CD4-positive, CD25-positive, alpha-beta regulatory T cell (primary cell): ENCODE measurements at regions not wholly inside any gene's neighbourhood (a gene's known extent, or its start where the extent isn't known, plus 50 kb on each side); places are given as distances from the start of the nearest gene placed in this dataset.

Source experiments
- ATAC-seq, 2 donors: fragments of 150-1000 bp; cut with Tn5 transposase; one replicate each; pipeline ENCODE4 v1.10.0; 2021; ENCODE audit warnings: low read depth in 2 of 2, moderate number of reproducible peaks in 2 of 2, moderate library complexity in 1 of 2
- DNase-seq, 3 donors: peaks; one replicate each; pipeline versions ENCODE4 v3.0.0 to v3.0.0-alpha.2; 2012 to 2022; ENCODE audit warnings: mixed read lengths in 1 of 3
- H3K27ac ChIP-seq: one replicate; pipeline ENCODE4 v1.7.0; 2013; ENCODE audit warnings: mild to moderate bottlenecking, low read length; ENCODE audit not compliant: insufficient read depth, poor library complexity, severe bottlenecking
- H3K27me3 ChIP-seq: one replicate; pipeline ENCODE4 v1.7.0; 2013; ENCODE audit warnings: low read length; ENCODE audit not compliant: control insufficient read depth, insufficient read depth
- H3K36me3 ChIP-seq: one replicate; pipeline ENCODE4 v1.7.0; 2013; ENCODE audit warnings: mild to moderate bottlenecking, low read length, moderate library complexity; ENCODE audit not compliant: control insufficient read depth, insufficient read depth
- H3K4me1 ChIP-seq: 2 replicates; pipeline ENCODE4 v1.7.0; 2013; ENCODE audit warnings: mild to moderate bottlenecking, low read length; ENCODE audit not compliant: insufficient read depth, control insufficient read depth, poor library complexity, severe bottlenecking
- H3K4me3 ChIP-seq: one replicate; pipeline ENCODE4 v1.7.0; 2013; ENCODE audit warnings: low read depth, mild to moderate bottlenecking, low read length, moderate library complexity
- H3K9me3 ChIP-seq, 2 experiments: 1 replicate in 1 of 2; 2 replicates in 1 of 2; pipeline ENCODE4 v1.7.0; 2013; ENCODE audit warnings: low read length in 2 of 2, mild to moderate bottlenecking in 1 of 2, moderate library complexity in 1 of 2; ENCODE audit not compliant: control insufficient read depth in 2 of 2
- H3K27ac Mint-ChIP-seq, 3 donors: one replicate each; pipeline ENCODE4 v1.8.0; 2020 to 2022; ENCODE audit warnings: mild to moderate bottlenecking in 3 of 3, mixed read lengths in 3 of 3, moderate library complexity in 2 of 3
- H3K27me3 Mint-ChIP-seq: one replicate; pipeline ENCODE4 v1.8.0; 2022; ENCODE audit warnings: mild to moderate bottlenecking, mixed read lengths
- H3K36me3 Mint-ChIP-seq: one replicate; pipeline ENCODE4 v1.8.0; 2020; ENCODE audit warnings: mixed read lengths
- H3K4me1 Mint-ChIP-seq, 4 donors: one replicate each; pipeline ENCODE4 v1.8.0; 2020 to 2022; ENCODE audit warnings: mixed read lengths in 4 of 4, mild to moderate bottlenecking in 1 of 4
- H3K4me3 Mint-ChIP-seq, 4 donors: one replicate each; pipeline ENCODE4 v1.8.0; 2020 to 2022; ENCODE audit warnings: mild to moderate bottlenecking in 4 of 4, mixed read lengths in 4 of 4, moderate library complexity in 3 of 4
- H3K9me3 Mint-ChIP-seq, 7 donors: one replicate each; pipeline ENCODE4 v1.8.0; 2020 to 2022; ENCODE audit warnings: mixed read lengths in 7 of 7, mild to moderate bottlenecking in 3 of 7, moderate library complexity in 2 of 7

DNA sequence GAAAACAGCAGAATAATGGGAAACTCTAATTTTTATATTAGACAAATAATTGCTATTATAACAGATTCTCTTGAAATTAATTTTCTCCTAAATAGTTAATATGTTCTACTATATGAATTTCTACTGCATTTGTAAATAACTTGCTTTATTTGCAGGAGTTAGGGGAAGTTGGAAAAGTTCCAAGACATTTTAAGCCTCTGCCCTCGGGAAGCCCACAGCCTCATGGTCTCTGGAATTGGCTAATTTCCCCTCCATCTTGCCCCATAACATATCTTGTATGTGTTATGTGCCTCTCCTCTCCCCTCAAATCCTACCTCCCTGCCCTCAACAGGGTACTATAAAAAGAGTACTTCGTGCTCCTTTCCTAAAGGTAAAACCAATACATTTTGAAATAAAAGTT lies 271.4 kb upstream of the NR5A2 start:
- Mint-ChIP-seq H3K27me3 (peaks cover 10% of the 10 kb centered on the region), H3K4me3 (no peak overlapping the region), H3K4me1 (no peaks in the 10 kb centered on the region), H3K36me3 (no peaks in the 10 kb centered on the region), H3K27ac (no peak overlapping the region), H3K9me3 (peaks cover 0 to 1% (median 0%) of the 10 kb centered on the region in 7 donors)
- Histone ChIP-seq H3K27ac (no peak overlapping the region), H3K4me3 (no peak overlapping the region), H3K27me3 (peaks cover 5% of the 10 kb centered on the region), H3K4me1 (no peaks in the 10 kb centered on the region), H3K36me3 (no peaks in the 10 kb centered on the region), H3K9me3 (no peaks in the 10 kb centered on the region)
- DNase-seq (no peak), ATAC-seq (no peak)

GRCh38 chr1:199758626-199759255 lies 268.8 kb upstream of the NR5A2 start:
- H3K9me3 ChIP-seq, result no peaks in the 10 kb centered on the region
- H3K27me3 ChIP-seq, result peaks cover 5% of the 10 kb centered on the region
- Mint-ChIP-seq H3K36me3 (no peaks in the 10 kb centered on the region), H3K27ac (no peak overlapping the region), H3K4me1 (no peaks in the 10 kb centered on the region), H3K27me3 (peaks cover 13% of the 10 kb centered on the region), H3K4me3 (no peak overlapping the region), H3K9me3 (peaks cover 0 to 1% (median 0%) of the 10 kb centered on the region in 7 donors)
- ATAC-seq (no peak), DNase-seq (no peak)
- no peak overlapping the region for H3K27ac ChIP-seq
- no peak overlapping the region for H3K4me3 ChIP-seq
- H3K4me1 ChIP-seq, result no peaks in the 10 kb centered on the region
- no peaks in the 10 kb centered on the region for H3K36me3 ChIP-seq

DNA sequence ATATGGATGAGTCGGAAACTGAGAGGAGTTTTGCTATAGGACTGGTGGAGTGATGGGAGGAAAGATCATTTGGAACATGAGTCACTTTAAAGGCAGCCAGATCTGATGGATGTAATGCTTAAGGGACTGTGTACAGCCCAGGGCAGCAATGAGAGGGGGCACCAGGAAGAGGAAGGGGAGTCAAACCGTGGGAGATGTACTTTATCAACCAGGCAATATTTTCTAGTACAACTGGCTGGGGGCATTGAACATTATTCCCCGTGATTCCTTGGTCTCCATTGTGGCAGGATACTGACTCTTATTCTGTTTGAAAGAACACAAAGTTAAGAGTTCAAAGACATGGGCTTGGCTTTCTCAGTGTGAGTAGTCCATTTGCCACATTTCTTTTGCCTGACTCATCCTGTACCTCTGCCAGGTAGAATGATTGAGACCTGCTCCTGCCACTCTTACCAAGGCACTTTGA lies 268.2 kb upstream of the NR5A2 start:
- Mint-ChIP-seq H3K36me3 (no peaks in the 10 kb centered on the region), H3K27me3 (peaks cover 8% of the 10 kb centered on the region), H3K4me3 (no peak overlapping the region), H3K9me3 (peaks cover 0 to 1% (median 0%) of the 10 kb centered on the region in 7 donors), H3K27ac (no peak overlapping the region), H3K4me1 (no peaks in the 10 kb centered on the region)
- H3K27me3 ChIP-seq, result peaks cover 5% of the 10 kb centered on the region
- DNase-seq (no peak), ATAC-seq (no peak)
- no peak overlapping the region for H3K27ac ChIP-seq
- H3K36me3 ChIP-seq, result no peaks in the 10 kb centered on the region
- H3K4me3 ChIP-seq, result no peak overlapping the region
- no peaks in the 10 kb centered on the region for H3K4me1 ChIP-seq
- H3K9me3 ChIP-seq, result no peaks in the 10 kb centered on the region

DNA sequence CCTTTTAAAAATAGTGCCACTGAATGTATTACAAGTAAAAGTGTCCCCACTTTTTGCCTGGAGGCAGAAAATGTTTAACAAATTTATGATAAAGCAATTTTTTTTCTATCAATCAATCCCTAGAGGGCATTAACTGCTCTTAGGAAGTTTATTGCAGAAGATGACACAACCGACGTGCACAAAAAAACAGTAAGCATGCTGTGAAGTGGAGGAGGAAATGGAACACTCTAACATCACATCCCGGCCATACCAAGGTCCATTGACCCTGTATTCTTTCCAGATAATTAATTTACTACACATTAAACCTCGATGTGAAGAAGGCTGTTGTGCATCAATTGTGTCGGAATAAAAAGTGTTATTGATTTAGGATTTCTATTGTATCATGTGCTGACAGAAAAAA lies 264.9 kb upstream of the NR5A2 start:
- Histone ChIP-seq H3K27me3 (peaks cover 4% of the 10 kb centered on the region), H3K36me3 (no peaks in the 10 kb centered on the region), H3K4me3 (no peak overlapping the region), H3K27ac (no peak overlapping the region), H3K9me3 (peaks cover 0 to 3% of the 10 kb centered on the region in 2 experiments), H3K4me1 (no peaks in the 10 kb centered on the region)
- Mint-ChIP-seq H3K27ac (no peak overlapping the region), H3K36me3 (no peaks in the 10 kb centered on the region), H3K4me3 (no peak overlapping the region), H3K27me3 (peaks cover 8% of the 10 kb centered on the region), H3K4me1 (no peaks in the 10 kb centered on the region), H3K9me3 (peaks cover 0 to 15% (median 2%) of the 10 kb centered on the region in 7 donors)
- ATAC-seq (no peak), DNase-seq (no peak)

GRCh38 chr1:199766218-199766792 lies 261.2 kb upstream of the NR5A2 start:
- no peak overlapping the region for H3K27ac ChIP-seq
- Mint-ChIP-seq H3K36me3 (no peaks in the 10 kb centered on the region), H3K27ac (no peak overlapping the region), H3K27me3 (peaks cover 13% of the 10 kb centered on the region), H3K4me3 (no peak overlapping the region), H3K4me1 (no peaks in the 10 kb centered on the region), H3K9me3 (peaks cover 0 to 20% (median 4%) of the 10 kb centered on the region in 7 donors)
- peaks cover 0 to 3% of the 10 kb centered on the region in 2 experiments for H3K9me3 ChIP-seq
- DNase-seq, result no peak
- H3K4me1 ChIP-seq, result no peaks in the 10 kb centered on the region
- H3K27me3 ChIP-seq, result no peaks in the 10 kb centered on the region
- H3K36me3 ChIP-seq, result no peaks in the 10 kb centered on the region
- no peak overlapping the region for H3K4me3 ChIP-seq
- no peak for ATAC-seq

GRCh38 chr1:199767700-199768099 lies 259.8 kb upstream of the NR5A2 start:
- Histone ChIP-seq H3K9me3 (peaks cover 0 to 3% of the 10 kb centered on the region in 2 experiments), H3K27me3 (no peaks in the 10 kb centered on the region), H3K27ac (no peak overlapping the region), H3K4me1 (no peaks in the 10 kb centered on the region), H3K36me3 (no peaks in the 10 kb centered on the region), H3K4me3 (no peak overlapping the region)
- Mint-ChIP-seq H3K9me3 (peaks cover 0 to 20% (median 5%) of the 10 kb centered on the region in 7 donors), H3K27ac (no peak overlapping the region), H3K4me1 (no peaks in the 10 kb centered on the region), H3K36me3 (no peaks in the 10 kb centered on the region), H3K27me3 (peaks cover 13% of the 10 kb centered on the region), H3K4me3 (no peak overlapping the region)
- DNase-seq (no peak), ATAC-seq (no peak)

- no peaks in the 10 kb centered on the region for H3K36me3 ChIP-seq
- DNase-seq (no peak), ATAC-seq (no peak)
- Mint-ChIP-seq H3K27me3 (peaks cover 18% of the 10 kb centered on the region), H3K9me3 (peaks cover 0 to 3% (median 0%) of the 10 kb centered on the region in 7 donors), H3K4me3 (no peak overlapping the region), H3K4me1 (no peaks in the 10 kb centered on the region), H3K36me3 (no peaks in the 10 kb centered on the region), H3K27ac (peak overlapping the region in 1 of 3 donors; percentile 1)
- H3K4me1 ChIP-seq, result no peaks in the 10 kb centered on the region
- H3K27me3 ChIP-seq, result peaks cover 2% of the 10 kb centered on the region
- no peaks in the 10 kb centered on the region for H3K9me3 ChIP-seq
- H3K4me3 ChIP-seq, result no peak overlapping the region
- no peak overlapping the region for H3K27ac ChIP-seq
Observed at GRCh38 chr1:199774433-199775089, 252.9 kb upstream of the NR5A2 start.
